GM21737 (cell line): ENCODE measurements at regions not wholly inside any gene's neighbourhood (a gene's known extent, or its start where the extent isn't known, plus 50 kb on each side); places are given as distances from the start of the nearest gene placed in this dataset.

Experiments used
- ATAC-seq: cut with Tn5 transposase; IDR thresholded peaks from one replicate; pipeline ENCODE4 v1.9.1; 2021; ENCODE audit warnings: mild to moderate bottlenecking, moderate library complexity; ENCODE audit not compliant: unreplicated experiment

DNA sequence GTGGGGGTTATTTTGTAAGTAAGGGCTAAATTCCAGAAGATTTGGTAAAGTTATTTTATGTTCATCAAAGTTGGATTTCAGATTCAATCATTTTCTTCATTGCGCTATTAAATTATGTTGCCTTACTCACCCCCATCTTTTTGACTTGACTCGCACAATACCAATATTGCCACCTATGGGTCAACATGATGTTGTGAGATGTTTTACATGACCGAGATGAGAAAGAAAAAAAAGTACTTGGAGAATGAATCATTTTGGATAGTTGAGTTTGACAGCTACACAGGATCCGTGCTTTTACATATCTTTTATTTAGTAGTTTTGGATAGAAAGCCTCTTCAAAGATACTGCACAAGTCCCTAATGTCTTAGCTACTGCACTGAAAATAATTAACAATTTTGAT lies 224.2 kb upstream of the EMCN start:
- ATAC-seq = no peak

DNA sequence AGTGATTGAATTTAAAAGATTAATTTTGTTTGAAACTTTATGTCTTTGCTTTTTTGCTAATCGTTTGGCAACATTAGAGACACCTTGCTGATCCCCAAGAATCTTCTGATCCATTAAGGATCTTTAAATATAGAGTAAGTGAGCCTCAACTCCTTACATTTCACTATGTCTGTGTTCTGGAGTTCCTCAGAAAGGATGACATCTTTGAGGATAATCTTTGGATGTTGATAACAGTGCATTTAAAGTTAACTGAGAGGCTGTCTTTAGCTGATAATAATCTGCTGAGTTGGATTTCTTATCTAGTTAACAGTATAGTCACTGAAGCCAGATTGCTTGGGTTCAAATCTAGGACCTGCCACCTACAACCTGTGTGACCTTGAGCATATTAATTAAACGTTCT lies 221.6 kb upstream of the EMCN start:
- ATAC-seq = no peak

DNA sequence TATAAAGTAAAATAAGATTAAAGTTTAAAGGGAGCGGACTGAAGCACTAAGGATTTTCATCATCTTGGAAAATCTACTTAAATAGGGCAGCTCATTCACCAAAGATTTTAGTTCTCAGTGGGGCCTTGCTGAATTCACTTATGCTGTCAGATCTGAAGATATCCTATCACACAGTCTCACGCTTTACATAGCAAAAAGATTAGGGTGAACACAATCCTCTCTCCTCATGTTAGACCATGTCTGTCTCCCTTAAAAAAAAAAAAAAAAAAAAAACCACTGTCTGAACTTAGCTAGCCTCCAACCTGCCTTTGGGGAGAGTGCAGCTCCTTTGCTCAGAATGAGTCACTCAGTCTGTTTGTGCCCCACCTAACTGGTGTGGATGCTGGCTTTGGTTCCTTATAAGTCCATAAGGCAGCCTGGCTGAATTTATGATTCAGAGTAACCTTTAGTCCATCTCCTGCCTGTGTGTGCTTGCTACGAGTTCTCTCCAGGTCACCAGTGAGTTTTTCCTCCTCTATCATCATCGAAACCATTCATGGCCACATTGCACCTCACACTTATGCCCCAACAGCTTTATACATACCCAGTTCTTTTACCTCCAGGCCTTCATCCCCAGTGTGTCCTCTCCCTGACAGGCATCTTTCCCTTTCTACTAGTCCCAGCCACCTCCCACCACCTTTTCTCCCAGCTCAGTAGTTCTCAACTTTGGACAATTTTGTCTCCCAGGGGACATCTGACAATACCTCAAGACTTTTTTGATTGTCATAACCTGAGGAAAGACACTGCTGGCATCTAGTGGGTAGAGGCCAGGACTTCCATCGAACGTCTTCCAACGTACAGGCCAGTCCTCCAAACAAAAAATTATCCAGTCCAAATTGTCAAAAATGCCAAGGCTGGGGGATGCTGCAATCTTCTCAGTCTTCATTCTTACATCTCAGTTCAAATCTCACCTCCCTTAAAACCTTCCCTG lies 220.7 kb upstream of the EMCN start:
- ATAC-seq = no peak

DNA sequence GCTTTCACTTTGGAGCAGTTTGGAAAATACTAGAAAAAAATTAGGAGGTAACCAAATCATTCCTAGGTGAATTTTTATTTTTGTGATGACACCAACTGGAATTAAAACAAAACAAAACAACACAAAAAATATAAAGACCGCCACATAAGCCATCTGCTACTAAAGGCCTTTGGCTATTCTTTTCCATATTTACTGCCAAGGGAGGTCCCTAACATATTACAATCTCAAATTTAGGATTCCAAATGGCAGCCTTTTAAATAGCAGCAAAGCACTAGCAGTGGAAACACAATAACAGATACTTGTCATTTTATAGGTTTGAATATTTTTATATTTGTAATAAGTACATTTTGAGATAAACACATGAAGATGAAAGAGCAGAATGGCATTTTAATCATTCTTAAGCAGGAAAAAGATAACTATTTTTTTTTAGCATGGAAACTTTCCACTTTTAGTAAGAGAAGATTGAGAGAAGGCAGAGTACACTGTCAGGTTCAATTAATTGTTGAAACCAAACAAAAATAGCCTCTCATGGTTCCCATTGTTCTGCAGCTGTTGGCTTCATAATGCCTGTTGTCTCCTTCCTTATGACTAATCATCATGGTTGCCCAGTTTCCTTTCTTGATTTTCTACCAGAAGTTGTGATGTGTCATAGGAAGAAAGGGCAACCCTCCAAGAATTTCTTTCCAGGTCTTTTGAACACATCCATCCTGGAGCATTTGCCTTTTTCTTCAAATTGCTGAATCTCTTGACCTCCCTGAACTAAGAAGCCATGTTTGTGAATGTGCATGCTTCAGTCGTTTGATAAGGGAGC lies 219.0 kb upstream of the EMCN start:
- ATAC-seq = no peak

DNA sequence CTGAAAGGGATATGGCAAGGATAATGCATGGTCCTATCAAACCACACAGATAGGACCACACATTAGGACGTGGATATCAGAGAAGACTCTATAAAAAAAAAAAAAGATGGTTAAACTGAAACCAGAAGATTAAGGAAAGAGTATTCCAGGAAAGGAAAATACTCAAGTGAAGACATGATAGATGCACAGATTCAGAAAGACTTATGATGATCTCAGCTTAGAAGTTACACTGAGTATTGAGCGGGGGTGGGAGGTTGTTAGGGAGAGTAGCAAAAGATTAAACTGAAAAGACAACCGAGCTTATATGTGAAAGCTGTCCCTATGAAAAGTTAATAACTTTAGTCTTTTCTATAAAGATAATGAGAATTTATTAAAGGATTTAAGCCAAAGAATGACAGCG lies 211.0 kb upstream of the EMCN start:
- ATAC-seq = no peak

DNA sequence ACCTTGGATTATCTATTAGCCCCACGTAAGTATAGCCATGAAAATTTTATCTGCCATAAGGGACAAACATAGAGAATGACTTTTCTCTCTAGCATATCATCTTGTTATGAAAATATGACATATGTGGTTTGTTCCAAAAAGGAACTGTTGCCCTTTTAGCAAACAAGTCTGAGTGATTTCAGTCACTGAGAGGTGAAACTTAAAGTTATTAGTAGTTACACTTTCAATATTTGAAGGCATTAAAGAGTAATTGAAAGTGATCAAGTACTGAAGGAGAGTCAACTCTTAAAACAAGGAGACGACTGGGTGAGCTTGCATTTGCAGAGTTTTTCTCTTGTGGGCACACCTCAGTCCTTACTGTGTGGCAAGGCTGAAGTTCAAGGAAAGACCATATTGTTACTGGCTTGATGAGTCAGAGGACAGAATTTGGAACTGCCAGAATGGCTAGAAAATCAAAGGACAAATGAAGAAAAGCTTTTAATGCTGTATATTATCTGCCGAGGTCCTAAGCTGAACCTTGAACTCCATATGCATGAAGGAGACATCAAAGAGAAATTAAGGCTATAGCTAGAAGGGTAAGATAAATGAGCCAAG lies 205.1 kb upstream of the EMCN start:
- peak; percentile 59 for ATAC-seq

DNA sequence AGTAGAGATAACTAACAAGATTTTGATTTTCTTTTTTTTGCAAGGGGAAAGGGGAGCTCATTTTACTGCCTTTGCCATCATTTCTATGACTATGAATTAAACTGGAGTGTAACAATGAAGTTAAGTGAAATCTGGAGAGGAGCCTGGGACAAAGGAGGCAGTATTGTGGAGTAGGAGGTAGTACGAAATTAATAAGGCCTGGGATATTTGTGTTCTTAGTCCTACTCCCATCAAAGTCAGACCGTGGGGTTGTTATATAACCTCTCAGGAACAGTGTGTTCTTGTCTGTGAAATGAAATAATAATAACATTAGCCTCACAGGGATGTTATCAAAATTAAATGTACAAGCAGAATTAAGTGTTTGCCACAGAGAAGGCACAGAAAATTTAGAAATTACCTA lies 204.3 kb upstream of the EMCN start:
- no peak for ATAC-seq

DNA sequence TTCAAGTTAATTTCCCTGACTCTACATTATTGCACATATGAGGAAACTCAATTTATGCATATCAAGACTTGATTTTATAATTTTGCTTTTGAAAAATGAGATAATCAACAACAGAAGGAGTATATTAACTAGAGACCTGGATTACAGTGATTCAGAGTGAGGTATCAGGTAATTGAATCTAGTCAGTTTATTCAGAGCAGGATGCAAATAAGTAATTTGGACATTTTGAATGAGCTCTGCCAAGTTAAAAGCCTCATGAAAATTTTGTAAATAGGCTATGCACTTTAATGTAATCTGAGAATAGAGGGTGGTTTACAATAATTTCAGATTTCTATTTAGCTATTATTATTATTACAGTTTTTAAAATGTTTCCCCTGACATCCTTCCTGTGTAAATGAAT lies 203.7 kb upstream of the EMCN start:
- no peak for ATAC-seq

DNA sequence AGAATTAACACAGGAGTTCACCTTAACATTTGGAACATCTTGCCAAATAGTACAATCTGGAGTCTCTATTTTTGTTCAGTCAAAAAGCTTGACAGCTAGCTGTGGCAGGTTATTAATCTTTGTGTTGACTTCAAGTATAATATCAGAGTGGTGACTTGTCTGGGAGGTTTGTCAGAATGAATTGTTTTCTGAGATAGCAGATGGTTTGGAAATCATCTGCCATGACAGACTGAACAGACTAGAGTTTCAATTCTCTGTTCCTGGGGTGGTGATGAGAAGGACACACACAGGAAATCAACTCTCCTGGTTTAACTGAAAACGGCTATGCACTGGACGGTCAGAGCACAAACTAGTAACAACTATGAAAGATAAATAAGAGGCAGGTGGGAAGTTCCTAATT lies 203.3 kb upstream of the EMCN start:
- ATAC-seq = no peak

DNA sequence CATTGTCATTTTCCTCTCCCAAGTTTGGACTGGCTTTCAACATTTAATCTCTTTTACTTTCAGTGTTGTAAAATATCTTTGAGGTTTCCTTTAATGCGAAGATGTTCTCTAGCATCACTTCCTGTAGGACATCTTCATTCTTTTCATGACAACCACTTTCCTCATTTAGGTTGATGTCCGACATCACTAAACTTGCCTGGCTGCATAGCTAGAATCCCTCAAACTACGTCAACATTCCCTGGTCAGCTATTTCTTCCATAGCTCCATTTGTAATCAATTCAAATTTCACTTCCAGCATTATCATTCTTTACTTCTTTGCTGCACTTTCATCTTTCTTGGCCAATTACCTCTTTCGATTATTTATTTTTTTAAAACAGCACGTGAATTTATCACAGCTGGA lies 198.6 kb upstream of the EMCN start:
- no peak for ATAC-seq

DNA sequence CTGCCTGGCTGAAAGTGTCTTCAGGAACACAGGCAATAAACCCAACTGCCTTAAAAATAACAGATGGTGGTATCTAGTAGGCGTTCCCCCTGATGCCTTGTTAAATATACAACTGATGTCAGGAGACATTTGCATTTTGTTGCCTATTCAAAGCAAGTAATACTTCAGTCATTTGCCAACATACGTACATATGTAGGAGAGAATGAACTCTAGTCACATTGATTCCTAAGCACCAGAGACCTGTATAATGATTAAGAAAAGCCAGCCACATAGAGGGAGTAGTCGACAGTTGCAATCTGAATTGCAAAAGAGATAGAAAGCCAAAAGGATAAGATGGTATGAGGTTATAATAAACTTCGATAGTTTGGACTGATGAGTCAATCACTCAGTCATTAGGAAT lies 191.0 kb upstream of the EMCN start:
- ATAC-seq = no peak

DNA sequence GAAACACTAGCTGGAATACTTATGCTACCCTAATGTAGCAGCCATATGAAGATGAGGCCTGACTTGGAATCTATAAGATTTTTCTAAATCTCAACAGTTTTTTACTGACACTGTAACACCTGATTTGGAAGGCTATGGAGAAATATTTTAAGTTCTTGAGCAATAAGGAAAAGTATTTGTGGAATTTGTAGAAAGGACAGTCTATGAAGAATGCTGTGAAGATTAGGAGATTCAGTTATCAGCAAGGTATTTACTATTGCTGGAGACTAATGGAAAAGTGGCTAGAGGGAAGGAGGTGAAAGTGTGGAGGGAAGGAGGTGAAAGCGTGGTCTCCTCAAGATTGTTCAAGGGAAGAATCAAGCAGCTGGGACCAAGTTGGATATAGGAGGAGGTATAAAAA lies 190.0 kb upstream of the EMCN start:
- no peak for ATAC-seq

DNA sequence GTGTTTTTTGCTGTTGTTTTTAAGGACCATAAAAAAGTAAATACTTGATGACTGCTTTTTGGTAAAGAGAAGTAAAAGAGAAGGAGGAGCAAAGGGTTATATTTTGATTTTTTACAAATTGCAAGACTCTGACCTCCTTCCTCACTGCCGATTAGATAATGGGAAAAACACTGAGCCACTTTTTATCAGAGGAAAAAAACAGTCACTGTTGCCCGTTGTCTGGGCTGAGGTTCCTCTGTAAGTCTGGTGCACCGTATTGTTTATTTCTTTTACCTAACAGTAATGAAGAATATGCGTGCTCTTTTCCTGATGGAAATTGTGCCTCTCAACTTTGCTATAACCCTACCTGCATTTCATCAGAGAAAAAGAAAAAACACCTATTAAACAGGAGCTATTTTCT lies 178.7 kb upstream of the EMCN start:
- no peak for ATAC-seq

DNA sequence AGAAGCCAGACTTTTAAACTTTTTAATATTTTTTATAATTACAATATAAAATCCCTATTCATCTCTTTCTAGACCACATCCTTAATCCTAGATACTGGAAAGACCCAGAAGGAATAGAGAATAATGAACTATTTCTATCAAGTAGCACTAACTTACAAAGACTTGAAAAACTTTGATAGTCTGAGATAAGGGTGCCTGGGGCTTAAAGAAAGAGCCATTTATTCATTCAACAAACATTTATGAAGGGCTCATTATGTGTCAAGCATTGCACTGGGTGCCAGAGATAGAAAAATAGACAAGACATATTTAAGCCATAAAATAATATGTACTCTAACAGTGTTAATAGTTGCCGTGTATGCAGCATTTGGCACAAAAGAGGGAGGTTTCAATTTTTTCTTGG lies 178.0 kb upstream of the EMCN start:
- ATAC-seq = no peak

DNA sequence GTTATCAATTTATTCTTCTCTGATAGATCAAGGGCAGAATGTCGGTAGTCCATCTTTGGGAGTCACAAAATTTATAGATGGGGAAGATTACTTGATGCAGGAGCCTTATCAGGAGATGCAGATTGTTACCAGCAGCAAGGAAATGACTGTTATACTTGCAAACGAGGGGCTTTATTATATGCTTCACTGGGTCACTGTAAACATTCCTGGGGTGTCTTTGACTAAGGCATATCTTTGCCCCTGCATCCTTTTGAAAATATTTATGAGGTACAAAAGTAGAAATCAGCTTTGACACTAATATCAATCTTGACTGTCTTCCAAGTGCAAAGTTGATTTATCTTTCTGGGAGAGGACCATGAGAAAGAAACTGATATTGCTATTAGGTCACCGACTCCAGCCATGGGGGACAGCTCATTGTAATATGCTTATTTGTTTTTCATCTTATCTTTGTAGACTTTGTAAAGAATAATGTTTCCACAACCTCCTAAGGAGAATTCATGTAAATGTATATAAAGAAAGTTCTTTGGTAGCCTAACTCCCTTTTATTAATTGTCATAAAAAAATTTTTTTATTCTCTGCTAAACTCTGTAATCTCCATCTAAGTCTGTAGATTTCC lies 177.3 kb upstream of the EMCN start:
- no peak for ATAC-seq

DNA sequence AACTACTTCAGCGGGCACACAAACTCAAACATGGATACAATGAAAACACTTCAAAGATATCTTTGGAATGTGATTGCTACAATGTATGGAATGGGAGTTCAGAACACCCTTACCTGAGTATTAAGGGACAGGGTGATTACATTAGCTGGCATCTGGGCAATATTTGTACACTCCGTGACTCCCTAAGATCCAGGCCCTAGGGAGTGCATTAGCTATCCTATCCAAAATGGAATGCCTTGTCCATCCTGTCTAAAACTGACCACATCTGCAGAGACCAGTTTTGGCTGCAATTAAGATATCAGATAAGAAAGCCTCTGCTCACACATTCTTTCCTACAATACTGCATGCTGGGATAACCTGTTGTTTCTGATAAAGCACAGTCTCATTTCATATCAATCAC lies 176.6 kb upstream of the EMCN start:
- ATAC-seq = no peak

DNA sequence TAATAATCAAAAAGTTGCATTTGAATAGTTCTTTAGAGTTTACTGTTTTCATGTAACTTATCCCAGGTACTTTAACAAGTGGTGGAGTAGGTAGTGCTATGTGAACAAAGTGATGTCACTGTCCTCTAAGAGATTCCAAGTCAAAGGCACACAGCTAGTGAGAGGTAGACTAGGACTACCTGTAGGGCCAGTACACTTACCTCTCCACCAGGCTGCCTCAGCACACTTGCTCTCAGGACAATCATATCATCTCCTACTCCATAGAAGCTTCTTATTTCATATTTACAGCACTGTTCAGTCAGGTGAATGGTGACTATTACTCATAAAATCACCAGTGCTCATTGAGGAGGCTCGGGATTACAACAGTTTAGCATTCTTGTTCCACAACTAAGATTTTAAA lies 173.0 kb upstream of the EMCN start:
- no peak for ATAC-seq

DNA sequence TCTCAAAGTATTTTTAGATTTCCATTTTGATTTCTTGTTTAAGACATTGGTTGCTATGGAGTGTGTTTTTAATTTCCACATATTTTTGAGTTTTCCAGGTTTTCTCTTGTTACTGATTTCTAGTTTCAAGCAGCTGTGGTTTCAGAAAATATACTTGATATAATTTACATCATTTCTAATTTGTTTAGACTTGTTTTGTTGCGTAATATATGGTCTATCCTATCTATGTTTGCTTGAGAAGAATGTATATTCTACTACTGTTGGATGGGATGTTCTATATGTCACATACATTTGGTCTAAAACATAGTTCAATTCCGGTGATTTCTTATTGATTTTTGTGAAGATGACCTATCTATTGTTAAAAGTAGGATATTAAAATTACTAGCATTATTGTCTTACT lies 170.5 kb upstream of the EMCN start:
- no peak for ATAC-seq

DNA sequence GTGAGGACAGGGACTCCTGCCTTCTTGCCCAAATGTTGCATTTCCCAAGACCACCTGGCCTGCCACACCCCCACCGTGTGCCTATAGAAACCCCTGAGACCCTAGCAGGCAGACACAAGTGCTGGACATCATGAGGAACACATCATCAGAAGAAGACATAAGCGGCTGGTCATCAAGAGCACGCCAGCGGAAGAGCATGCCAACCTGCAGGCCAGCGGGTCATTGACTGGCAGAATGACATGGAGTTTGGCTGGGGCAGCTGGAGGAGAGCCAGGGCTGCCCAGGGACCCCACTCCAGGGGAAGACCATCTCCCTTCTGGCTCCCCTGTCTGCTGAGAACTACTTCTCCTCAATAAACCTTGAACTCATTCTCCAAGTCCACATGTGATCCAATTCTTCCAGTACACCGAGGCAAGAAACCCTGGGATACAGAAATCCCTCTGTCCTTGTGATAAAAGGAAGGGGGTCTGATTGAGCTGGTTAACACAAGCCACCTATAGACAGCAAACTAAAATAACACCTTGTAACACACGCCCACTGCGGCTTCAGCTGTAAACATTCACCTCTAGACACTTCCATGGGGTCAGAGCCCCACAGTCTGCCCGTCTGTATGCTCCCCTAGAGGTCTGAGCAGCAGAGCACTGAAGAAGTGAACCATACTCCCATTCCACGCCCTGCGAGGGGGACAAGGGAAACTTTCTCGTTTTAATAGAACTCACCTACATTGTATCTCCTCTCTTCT lies 164.8 kb upstream of the EMCN start:
- ATAC-seq = no peak

DNA sequence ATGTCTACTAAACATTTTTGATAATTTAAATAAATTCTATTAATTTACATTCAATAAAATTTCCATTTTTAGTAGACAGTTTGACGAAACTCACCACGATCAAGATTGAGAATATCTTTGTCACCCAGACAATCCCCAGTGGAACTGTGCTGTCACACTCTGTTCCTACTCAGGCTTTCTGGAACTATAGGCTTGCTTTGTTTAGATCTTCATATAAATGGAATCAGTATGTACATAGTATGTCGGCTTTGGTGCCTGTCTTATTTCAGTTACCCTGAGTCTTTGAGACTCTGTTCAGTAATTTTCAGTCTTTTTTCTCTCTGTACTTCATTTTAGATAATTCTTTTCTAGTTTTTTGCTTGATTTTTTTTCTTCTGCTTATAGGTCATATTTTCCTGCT lies 163.5 kb upstream of the EMCN start:
- no peak for ATAC-seq

DNA sequence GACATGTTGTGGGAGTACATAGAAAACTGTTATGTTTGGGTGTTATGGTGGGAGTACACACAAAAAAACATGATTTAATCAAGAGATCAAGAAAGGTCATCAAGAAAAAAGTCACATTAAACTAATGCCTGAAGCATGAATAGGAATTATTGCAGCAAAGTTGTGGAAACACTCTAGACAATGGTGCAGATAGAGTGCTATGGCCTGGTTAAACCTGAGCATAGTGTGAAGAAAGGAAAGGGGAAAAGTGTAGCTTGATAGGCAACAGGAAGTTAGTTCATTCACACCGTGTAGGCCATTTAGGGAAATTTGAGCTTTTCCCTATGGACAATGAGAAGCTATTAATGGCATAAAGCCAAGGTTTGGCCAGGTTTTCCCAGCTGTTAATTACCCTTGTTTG lies 162.1 kb upstream of the EMCN start:
- no peak for ATAC-seq
